Forelimb muscle (tissue), 1 donor: ENCODE measurements at regions not wholly inside any gene's neighbourhood (a gene's known extent, or its start where the extent isn't known, plus 50 kb on each side); places are given as distances from the start of the nearest gene placed in this dataset.

ENCODE experiments used
- DNase-seq: peaks from one replicate; pipeline ENCODE4 v3.0.0-alpha.2; 2013; ENCODE audit warnings: low read depth

- no peak for DNase-seq
These were observed 188.6 kb downstream of the RBFOX3 start for GRCh38 chr17:79422236-79422635.

- DNase-seq: no peak
These were observed 190.3 kb downstream of the RBFOX3 start for GRCh38 chr17:79420318-79421243.

DNA sequence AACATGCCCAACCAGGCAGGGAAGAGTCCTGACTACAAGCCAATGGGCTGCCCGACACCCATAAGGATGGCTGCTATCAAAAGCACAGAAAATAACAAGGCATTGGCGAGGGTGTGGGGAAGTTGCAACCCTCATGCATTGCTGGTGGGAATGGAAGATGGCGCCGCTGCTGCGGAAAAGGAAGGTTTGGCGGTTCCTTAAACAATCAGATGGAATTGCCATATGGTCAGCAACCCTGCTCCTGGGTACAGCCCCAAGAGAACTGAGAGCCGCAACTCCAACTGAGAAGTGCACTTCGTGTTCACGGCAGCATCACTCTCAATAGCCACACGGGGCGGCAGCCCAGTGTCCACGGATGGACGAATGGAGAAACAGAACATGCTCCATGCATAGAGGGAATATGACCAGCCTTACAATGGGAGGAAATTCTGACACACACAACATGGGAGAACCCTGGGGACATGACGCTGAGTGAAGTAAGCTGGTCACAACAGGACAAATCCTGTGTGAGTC lies 193.3 kb downstream of the RBFOX3 start:
- DNase-seq: no peak

DNA sequence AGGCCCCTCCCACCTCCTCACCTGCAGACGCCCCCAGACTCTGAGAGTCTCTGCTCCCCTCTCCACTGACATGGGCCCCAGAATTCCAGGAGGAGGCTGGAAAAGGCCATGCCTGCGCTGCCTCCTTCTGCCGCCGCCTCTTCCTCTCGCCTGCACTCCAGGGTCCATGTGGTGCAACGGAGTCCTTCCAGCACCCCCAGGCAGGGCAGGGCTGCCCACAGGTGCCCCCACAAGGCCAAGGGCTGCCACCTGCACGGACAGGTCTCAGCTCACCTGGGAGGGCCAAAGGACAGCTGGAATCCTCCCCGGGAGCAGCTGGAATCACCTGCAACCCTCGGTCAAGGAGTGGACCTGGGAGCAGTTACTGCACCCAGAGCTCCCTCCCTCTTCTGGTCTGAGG lies 194.9 kb downstream of the RBFOX3 start:
- DNase-seq: no peak

DNA sequence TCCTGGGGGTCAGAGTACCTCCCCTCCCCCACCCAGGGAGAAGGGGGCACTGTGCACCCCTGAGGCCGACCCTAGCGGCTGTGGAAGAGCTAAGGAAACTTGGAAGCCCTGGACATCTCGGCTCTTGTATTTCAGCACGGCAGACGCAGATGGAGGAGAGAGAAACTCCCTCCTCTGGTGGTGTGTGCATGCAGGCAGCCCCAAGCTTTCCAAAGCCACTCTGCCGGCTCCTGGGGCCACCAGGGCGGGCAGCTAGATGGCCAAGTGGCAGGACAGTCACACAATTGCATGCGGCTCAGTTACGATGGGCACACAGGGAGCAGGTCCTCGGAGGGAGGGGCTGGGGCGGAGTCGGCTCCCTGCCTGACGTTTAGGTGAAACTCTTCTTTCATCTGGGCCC lies 195.5 kb downstream of the RBFOX3 start:
- DNase-seq: no peak

GRCh38 chr17:79414793-79415211 lies 196.0 kb downstream of the RBFOX3 start:
- no peak for DNase-seq

GRCh38 chr17:79414063-79414792 lies 196.6 kb downstream of the RBFOX3 start:
- DNase-seq: no peak

DNA sequence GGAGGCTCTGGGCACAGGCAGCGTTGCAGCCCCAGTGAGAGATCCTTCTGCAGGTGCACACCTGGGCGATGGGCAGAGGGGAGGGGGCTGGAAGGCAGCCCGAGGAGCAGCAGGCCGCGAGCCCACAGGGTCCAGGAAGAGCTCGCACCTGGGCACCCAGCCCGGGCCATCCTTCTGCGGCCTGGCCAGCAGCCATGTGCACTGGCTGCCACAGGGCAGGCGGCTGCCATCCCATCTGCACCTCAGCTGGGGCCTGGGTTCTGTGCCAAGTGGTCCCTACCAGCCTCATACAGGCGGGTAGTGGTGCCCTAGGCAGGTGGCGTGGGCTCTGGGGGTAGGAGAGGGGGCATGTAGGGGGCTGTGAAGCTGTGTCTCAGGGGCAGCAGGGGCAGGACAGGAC lies 197.2 kb downstream of the RBFOX3 start:
- no peak for DNase-seq

- DNase-seq: no peak
These were observed 197.9 kb downstream of the RBFOX3 start for GRCh38 chr17:79412886-79413390.

- no peak for DNase-seq
These were observed 198.7 kb downstream of the RBFOX3 start for GRCh38 chr17:79412110-79412509.

DNA sequence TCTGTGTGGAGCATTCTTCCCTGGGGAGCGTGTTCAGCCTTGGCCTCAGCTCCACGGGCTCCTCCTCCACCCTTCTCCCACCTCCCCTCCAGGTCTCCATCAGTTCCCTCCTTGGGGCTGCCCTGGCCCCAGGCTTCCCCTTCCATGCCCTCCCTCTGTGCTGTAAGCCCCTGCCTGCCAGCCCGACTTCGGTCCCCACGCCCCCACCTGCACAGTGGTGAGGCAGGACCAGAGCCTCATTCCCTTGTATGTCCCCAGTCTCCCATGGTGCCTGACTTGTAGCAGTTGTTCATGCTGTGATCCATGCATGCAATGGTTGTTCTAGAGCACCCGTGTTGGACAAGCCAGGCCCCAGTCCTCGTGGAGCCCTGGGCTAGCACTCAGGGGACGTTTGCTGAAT lies 199.4 kb downstream of the RBFOX3 start:
- no peak for DNase-seq

DNA sequence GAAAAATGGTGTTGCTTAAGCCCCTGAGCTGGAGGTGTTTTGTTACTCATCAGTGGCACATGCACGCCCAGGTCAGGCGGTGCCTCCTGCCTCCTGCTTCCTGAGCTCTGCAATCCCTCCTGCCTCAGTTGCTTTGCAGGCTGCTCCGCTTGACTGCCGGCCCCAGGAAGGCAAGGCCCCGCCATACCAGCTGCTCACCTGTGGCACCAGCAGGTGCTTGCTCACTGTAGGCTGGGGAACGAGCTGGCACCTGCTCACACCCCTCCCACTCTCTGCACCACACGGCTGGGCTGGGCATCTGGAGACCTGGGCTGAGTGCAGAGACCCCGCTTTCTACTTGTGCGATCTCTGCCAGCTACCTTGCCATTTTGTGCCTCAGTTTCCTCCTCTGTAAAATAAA lies 200.2 kb downstream of the RBFOX3 start:
- DNase-seq: no peak

DNA sequence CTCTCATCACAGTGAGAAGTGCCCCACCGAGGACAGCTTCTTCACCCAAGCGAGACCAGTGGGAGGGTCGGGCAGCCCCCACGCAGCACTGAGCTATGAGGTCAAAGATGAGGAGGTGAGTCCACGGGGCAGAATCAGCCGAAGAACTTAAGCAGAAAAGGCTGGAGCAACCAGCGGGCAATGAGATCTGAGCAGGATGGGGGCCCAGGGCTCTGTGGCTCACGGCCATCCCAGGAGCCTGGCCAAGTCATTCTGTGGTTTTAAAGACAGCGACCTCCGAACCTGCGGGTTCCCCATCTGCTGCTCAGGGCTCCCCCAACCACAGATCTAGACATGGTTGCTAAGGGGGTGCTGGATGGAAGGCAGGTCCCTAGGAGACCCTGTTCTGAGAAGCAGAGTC lies 202.6 kb downstream of the RBFOX3 start:
- no peak for DNase-seq

- no peak for DNase-seq
These were observed 203.5 kb downstream of the RBFOX3 start for GRCh38 chr17:79407385-79407784.

- DNase-seq: no peak
These were observed 204.5 kb downstream of the RBFOX3 start for GRCh38 chr17:79406316-79406715.

GRCh38 chr17:79405823-79406222 lies 205.0 kb downstream of the RBFOX3 start:
- no peak for DNase-seq

- no peak for DNase-seq
These were observed 206.5 kb downstream of the RBFOX3 start for GRCh38 chr17:79404136-79404911.

- DNase-seq: no peak
These were observed 208.9 kb downstream of the RBFOX3 start for GRCh38 chr17:79401704-79402674.

- DNase-seq: no peak
These were observed 209.7 kb downstream of the RBFOX3 start for GRCh38 chr17:79400989-79401703.

- DNase-seq: no peak
These were observed 211.2 kb downstream of the RBFOX3 start for GRCh38 chr17:79399610-79400144.
